Smooth muscle cell of the brain vasculature (primary cell): ENCODE measurements at regions not wholly inside any gene's neighbourhood (a gene's known extent, or its start where the extent isn't known, plus 50 kb on each side); places are given as distances from the start of the nearest gene placed in this dataset.

Source experiments
- DNase-seq: peaks from one replicate; pipeline ENCODE4 v3.0.0-alpha.2; 2012; ENCODE audit warnings: low read depth, low spot score

GRCh38 chr12:97323154-97323553, 139.4 kb upstream of the RMST start:
- no peak for DNase-seq

- DNase-seq: no peak
Observed at GRCh38 chr12:97324471-97324870, 138.1 kb upstream of the RMST start.

- DNase-seq: no peak
Observed at GRCh38 chr12:97335115-97335514, 127.5 kb upstream of the RMST start.

- no peak for DNase-seq
Observed at GRCh38 chr12:97336900-97337751, 125.5 kb upstream of the RMST start.

GRCh38 chr12:97342130-97342529, 120.5 kb upstream of the RMST start:
- DNase-seq: no peak

GRCh38 chr12:97347956-97348355, 114.6 kb upstream of the RMST start:
- no peak for DNase-seq

GRCh38 chr12:97358361-97358760, 104.2 kb upstream of the RMST start:
- DNase-seq: no peak

- DNase-seq: no peak
Observed at GRCh38 chr12:97359021-97359690, 103.4 kb upstream of the RMST start.

GRCh38 chr12:97363693-97364092, 98.9 kb upstream of the RMST start:
- no peak for DNase-seq

- no peak for DNase-seq
Observed at GRCh38 chr12:97368462-97369163, 94.0 kb upstream of the RMST start.

GRCh38 chr12:97375310-97375709, 87.3 kb upstream of the RMST start:
- no peak for DNase-seq

- no peak for DNase-seq
Observed at GRCh38 chr12:97380440-97380839, 82.2 kb upstream of the RMST start.

- no peak for DNase-seq
Observed at GRCh38 chr12:97385121-97385520, 77.5 kb upstream of the RMST start.

- no peak for DNase-seq
Observed at GRCh38 chr12:97386133-97386581, 76.4 kb upstream of the RMST start.

- DNase-seq: no peak
Observed at GRCh38 chr12:97387844-97388243, 74.8 kb upstream of the RMST start.

- DNase-seq: no peak
Observed at GRCh38 chr12:97394657-97395056, 67.9 kb upstream of the RMST start.

- no peak for DNase-seq
Observed at GRCh38 chr12:97397008-97397407, 65.6 kb upstream of the RMST start.

- DNase-seq: no peak
Observed at GRCh38 chr12:97398704-97399103, 63.9 kb upstream of the RMST start.

- no peak for DNase-seq
Observed at GRCh38 chr12:97404093-97404492, 58.5 kb upstream of the RMST start.

GRCh38 chr12:97404543-97404942, 58.1 kb upstream of the RMST start:
- no peak for DNase-seq

GRCh38 chr12:97408363-97408762, 54.2 kb upstream of the RMST start:
- DNase-seq: no peak

- no peak for DNase-seq
Observed at GRCh38 chr12:97411341-97411740, 51.3 kb upstream of the RMST start.
